GM12874 (cell line): ENCODE measurements at regions not wholly inside any gene's neighbourhood (a gene's known extent, or its start where the extent isn't known, plus 50 kb on each side); places are given as distances from the start of the nearest gene placed in this dataset.

Experiments
- CTCF ChIP-seq: IDR thresholded peaks from 2 replicates; pipeline ENCODE4 v1.5.1; 2011; ENCODE audit warnings: low read depth, mild to moderate bottlenecking, control low read depth, low read length, moderate library complexity; ENCODE audit not compliant: insufficient read depth

GRCh38 chr11:71201936-71202597 lies 50.3 kb downstream of the SHANK2 start:
- TF ChIP-seq CTCF, result no peak

GRCh38 chr11:71201231-71201630 lies 51.1 kb downstream of the SHANK2 start:
- TF ChIP-seq CTCF, result no peak

- no peak for TF ChIP-seq CTCF
Measured at GRCh38 chr11:71200761-71201160, 51.6 kb downstream of the SHANK2 start.

GRCh38 chr11:71200172-71200716 lies 52.1 kb downstream of the SHANK2 start:
- TF ChIP-seq CTCF, result no peak

- TF ChIP-seq CTCF, result no peak
Measured at GRCh38 chr11:71199226-71199820, 53.1 kb downstream of the SHANK2 start.

GRCh38 chr11:71198823-71199165 lies 53.6 kb downstream of the SHANK2 start:
- no peak for TF ChIP-seq CTCF

GRCh38 chr11:71198141-71198822 lies 54.1 kb downstream of the SHANK2 start:
- no peak for TF ChIP-seq CTCF
